ENCODE measurements at regions not wholly inside any gene's neighbourhood (a gene's known extent, or its start where the extent isn't known, plus 50 kb on each side); places are given as distances from the start of the nearest gene placed in this dataset.

DNA sequence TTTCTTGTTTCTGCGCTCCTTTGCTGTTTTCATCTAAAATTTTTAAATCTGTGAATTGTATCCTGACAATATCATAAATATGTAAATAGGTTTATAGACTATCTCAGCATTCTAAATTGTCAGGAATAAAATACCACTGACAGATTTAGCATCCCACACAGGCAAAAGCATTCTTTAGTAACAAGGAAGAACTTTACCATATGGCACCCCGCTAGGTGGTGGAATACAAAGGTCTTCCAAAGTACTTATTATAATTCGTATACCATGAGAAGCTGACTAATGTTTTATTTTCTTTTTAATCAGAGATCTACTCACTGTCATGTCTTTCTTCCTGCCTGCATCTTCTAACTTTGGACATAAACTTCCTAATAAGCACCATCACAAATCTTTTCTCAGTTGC is 328.8 kb upstream of the NOVA1 start:
- ChIA-PET CTCF (no interaction called here), POLR2A (no interaction called here)
- no peak overlapping the region for H3K4me3 ChIP-seq (ENCODE audit: control extremely low read depth in 1 of 5, extremely low read depth in 1 of 5, insufficient read depth in 1 of 5, low read depth in 2 of 5, low read length in 4 of 5)
- H3K9ac ChIP-seq (ENCODE audit: low read length): no peak overlapping the region
- DNase-seq (no peak), ATAC-seq (ENCODE audit: low read depth) (no peak)
- no peak overlapping the region for H2AFZ ChIP-seq (ENCODE audit: insufficient read depth, low read depth, low read length, poor library complexity, severe bottlenecking)
- H3K36me3 ChIP-seq (replicated peaks in 1 of 2; ENCODE audit: control extremely low read depth in 1 of 2, control insufficient read depth in 1 of 2, extremely low read depth in 1 of 2, insufficient read depth in 2 of 2, low read length in 1 of 2): no peaks in the 10 kb centered on the region
- Mint-ChIP-seq H3K4me3 (no peak overlapping the region), H3K27ac (no peak overlapping the region), H3K27me3 (no peaks in the 10 kb centered on the region), H3K4me1 (no peaks in the 10 kb centered on the region), H3K9me3 (ENCODE audit: insufficient read depth) (peaks cover 4% of the 10 kb centered on the region)
- no CpG with 5 or more reads among the region's 3 CpGs for WGBS (ENCODE audit: insufficient coverage)
- H3K27me3 ChIP-seq (replicated peaks in 1 of 4; ENCODE audit: control extremely low read depth in 1 of 4, control insufficient read depth in 3 of 4, insufficient read depth in 4 of 4, low read length in 3 of 4): no peaks in the 10 kb centered on the region
- no peaks in the 10 kb centered on the region for H4K20me1 ChIP-seq (ENCODE audit: control insufficient read depth, insufficient read depth, low read length, poor library complexity, severe bottlenecking)
- no peak overlapping the region for H3K27ac ChIP-seq (ENCODE audit: low read length in 2 of 2)
- H3K9me3 ChIP-seq (ENCODE audit: control extremely low read depth in 1 of 3, control insufficient read depth in 2 of 3, insufficient read depth in 1 of 3, low read length in 2 of 3): no peaks in the 10 kb centered on the region
- H3K4me1 ChIP-seq (ENCODE audit: control insufficient read depth in 2 of 2, insufficient read depth in 2 of 2, low read length in 2 of 2): no peaks in the 10 kb centered on the region
- TF ChIP-seq EZH2 (IDR thresholded peaks at IDR 0.05; ENCODE audit: borderline replicate concordance, insufficient read depth, low read depth, low read length, poor library complexity, severe bottlenecking): no peak
- TF ChIP-seq, protein P1, sequence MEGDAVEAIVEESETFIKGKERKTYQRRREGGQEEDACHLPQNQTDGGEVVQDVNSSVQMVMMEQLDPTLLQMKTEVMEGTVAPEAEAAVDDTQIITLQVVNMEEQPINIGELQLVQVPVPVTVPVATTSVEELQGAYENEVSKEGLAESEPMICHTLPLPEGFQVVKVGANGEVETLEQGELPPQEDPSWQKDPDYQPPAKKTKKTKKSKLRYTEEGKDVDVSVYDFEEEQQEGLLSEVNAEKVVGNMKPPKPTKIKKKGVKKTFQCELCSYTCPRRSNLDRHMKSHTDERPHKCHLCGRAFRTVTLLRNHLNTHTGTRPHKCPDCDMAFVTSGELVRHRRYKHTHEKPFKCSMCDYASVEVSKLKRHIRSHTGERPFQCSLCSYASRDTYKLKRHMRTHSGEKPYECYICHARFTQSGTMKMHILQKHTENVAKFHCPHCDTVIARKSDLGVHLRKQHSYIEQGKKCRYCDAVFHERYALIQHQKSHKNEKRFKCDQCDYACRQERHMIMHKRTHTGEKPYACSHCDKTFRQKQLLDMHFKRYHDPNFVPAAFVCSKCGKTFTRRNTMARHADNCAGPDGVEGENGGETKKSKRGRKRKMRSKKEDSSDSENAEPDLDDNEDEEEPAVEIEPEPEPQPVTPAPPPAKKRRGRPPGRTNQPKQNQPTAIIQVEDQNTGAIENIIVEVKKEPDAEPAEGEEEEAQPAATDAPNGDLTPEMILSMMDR (IDR thresholded peaks at IDR 0.05): no peak
- no peaks in the 10 kb centered on the region for H3K79me2 ChIP-seq (ENCODE audit: control insufficient read depth, insufficient read depth, low read length)
- H3K4me2 ChIP-seq (replicated peaks; ENCODE audit: low read depth, low read length, poor library complexity, severe bottlenecking): no peak overlapping the region
- intact Hi-C loops (cut with micrococcal nuclease): no loop called here

DNA sequence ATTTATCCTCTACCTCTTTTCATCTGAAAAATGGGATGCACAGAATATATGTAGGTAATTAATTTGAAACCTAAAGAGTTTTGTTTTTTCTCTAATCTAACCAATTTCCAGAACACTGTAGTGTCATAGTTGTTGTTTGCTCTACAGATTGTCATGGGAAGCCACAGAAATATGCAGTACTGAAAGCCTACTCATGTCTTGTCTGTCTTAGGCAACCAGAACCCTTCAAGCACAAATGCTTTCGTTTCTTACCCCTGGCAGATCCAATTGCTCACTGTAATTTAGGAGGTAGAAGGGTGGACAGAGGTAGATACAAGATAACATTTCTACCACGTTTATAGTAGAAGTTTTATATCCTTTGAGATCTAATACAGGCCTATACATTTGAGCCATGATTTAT is 330.2 kb upstream of the NOVA1 start:
- Histone ChIP-seq H4K20me1 (ENCODE audit: control insufficient read depth, insufficient read depth, low read length, poor library complexity, severe bottlenecking) (no peaks in the 10 kb centered on the region), H3K79me2 (ENCODE audit: control insufficient read depth, insufficient read depth, low read length) (no peaks in the 10 kb centered on the region), H2AFZ (ENCODE audit: insufficient read depth, low read depth, low read length, poor library complexity, severe bottlenecking) (no peak overlapping the region), H3K9ac (ENCODE audit: low read length) (no peak overlapping the region), H3K27ac (ENCODE audit: low read length in 2 of 2) (no peak overlapping the region), H3K4me1 (ENCODE audit: control insufficient read depth in 2 of 2, insufficient read depth in 2 of 2, low read length in 2 of 2) (no peaks in the 10 kb centered on the region), H3K9me3 (ENCODE audit: control extremely low read depth in 1 of 3, control insufficient read depth in 2 of 3, insufficient read depth in 1 of 3, low read length in 2 of 3) (no peaks in the 10 kb centered on the region), H3K27me3 (replicated peaks in 1 of 4; ENCODE audit: control extremely low read depth in 1 of 4, control insufficient read depth in 3 of 4, insufficient read depth in 4 of 4, low read length in 3 of 4) (no peaks in the 10 kb centered on the region), H3K36me3 (replicated peaks in 1 of 2; ENCODE audit: control extremely low read depth in 1 of 2, control insufficient read depth in 1 of 2, extremely low read depth in 1 of 2, insufficient read depth in 2 of 2, low read length in 1 of 2) (no peaks in the 10 kb centered on the region), H3K4me3 (ENCODE audit: control extremely low read depth in 1 of 5, extremely low read depth in 1 of 5, insufficient read depth in 1 of 5, low read depth in 2 of 5, low read length in 4 of 5) (no peak overlapping the region), H3K4me2 (replicated peaks; ENCODE audit: low read depth, low read length, poor library complexity, severe bottlenecking) (no peak overlapping the region)
- no peak for DNase-seq
- Mint-ChIP-seq H3K4me3 (no peak overlapping the region), H3K27me3 (no peaks in the 10 kb centered on the region), H3K27ac (no peak overlapping the region), H3K4me1 (no peaks in the 10 kb centered on the region), H3K9me3 (ENCODE audit: insufficient read depth) (peaks cover 4% of the 10 kb centered on the region)
- TF ChIP-seq, protein P1 (IDR thresholded peaks at IDR 0.05): no peak
- no peak for TF ChIP-seq EZH2 (IDR thresholded peaks at IDR 0.05; ENCODE audit: borderline replicate concordance, insufficient read depth, low read depth, low read length, poor library complexity, severe bottlenecking)
- no peak for ATAC-seq (ENCODE audit: low read depth)
- WGBS (ENCODE audit: insufficient coverage): no CpG with 5 or more reads among the region's 2 CpGs
- ChIA-PET POLR2A (no interaction called here), CTCF (no interaction called here)
- intact Hi-C loops (cut with micrococcal nuclease): no loop called here
